Hepatocyte (in vitro differentiated cells): ENCODE measurements at regions not wholly inside any gene's neighbourhood (a gene's known extent, or its start where the extent isn't known, plus 50 kb on each side); places are given as distances from the start of the nearest gene placed in this dataset.
"Not testable (repeated sequence)": the region's sequence is repeated elsewhere in the genome, so short reads cannot be mapped to it uniquely, and the experiment has no call there.

Source experiments
- DNase-seq: peaks from one replicate; pipeline ENCODE4 v3.0.0-alpha.2; 2016; ENCODE audit warnings: low spot score
- H2AFZ ChIP-seq: fragments of 200-600 bp; sonication (generic); 2 replicates; pipeline ENCODE4 v1.6.0; 2016; ENCODE audit warnings: antibody characterized with exemption, mild to moderate bottlenecking
- H3K27ac ChIP-seq: fragments of 200-600 bp; sonication (generic); 2 replicates; pipeline ENCODE4 v1.5.1; 2016; ENCODE audit warnings: mild to moderate bottlenecking
- H3K27me3 ChIP-seq: fragments of 200-600 bp; sonication (generic); 2 replicates; pipeline ENCODE4 v1.6.1; 2016
- H3K36me3 ChIP-seq: fragments of 200-600 bp; sonication (generic); replicated peaks from 2 replicates; pipeline ENCODE4 v1.5.1; 2016; ENCODE audit warnings: low read depth; ENCODE audit not compliant: insufficient read depth
- H3K4me1 ChIP-seq: fragments of 200-600 bp; sonication (generic); 2 replicates; pipeline ENCODE4 v1.5.1; 2016; ENCODE audit warnings: mild to moderate bottlenecking, moderate library complexity; ENCODE audit not compliant: insufficient read depth
- H3K4me2 ChIP-seq: fragments of 200-600 bp; sonication (generic); 2 replicates; pipeline ENCODE4 v1.6.0; 2016
- H3K4me3 ChIP-seq: fragments of 200-600 bp; sonication (generic); 2 replicates; pipeline ENCODE4 v1.5.1; 2016; ENCODE audit warnings: mild to moderate bottlenecking
- H3K79me2 ChIP-seq: fragments of 200-600 bp; sonication (generic); 2 replicates; pipeline ENCODE4 v1.6.0; 2017; ENCODE audit warnings: mild to moderate bottlenecking
- H3K9me2 ChIP-seq: fragments of 200-600 bp; sonication (generic); replicated peaks from 2 replicates; pipeline ENCODE4 v1.6.0; 2017; ENCODE audit warnings: mild to moderate bottlenecking; ENCODE audit not compliant: insufficient read depth
- H3K9me3 ChIP-seq: fragments of 200-600 bp; sonication (generic); 2 replicates; pipeline ENCODE4 v1.5.1; 2016; ENCODE audit warnings: low read depth, mild to moderate bottlenecking
- H4K20me1 ChIP-seq: fragments of 200-600 bp; sonication (generic); 2 replicates; pipeline ENCODE4 v1.6.0; 2016; ENCODE audit warnings: mild to moderate bottlenecking; ENCODE audit not compliant: insufficient read depth, poor library complexity, severe bottlenecking
- CTCF ChIP-seq: fragments of 200-600 bp; sonication (generic); IDR thresholded peaks from 2 replicates; pipeline ENCODE4 v1.5.1; 2016; ENCODE audit warnings: antibody characterized with exemption, mild to moderate bottlenecking; ENCODE audit not compliant: poor library complexity
- EZH2 ChIP-seq: fragments of 200-600 bp; sonication (generic); IDR thresholded peaks from 2 replicates; pipeline ENCODE4 v1.6.1; 2016; ENCODE audit warnings: antibody characterized with exemption, mild to moderate bottlenecking, borderline replicate concordance
- EZH2phosphoT487 ChIP-seq: fragments of 200-600 bp; sonication (generic); IDR thresholded peaks from one replicate; pipeline ENCODE4 v1.6.1; 2018; ENCODE audit warnings: antibody characterized with exemption, mild to moderate bottlenecking, low read depth, moderate library complexity; ENCODE audit not compliant: unreplicated experiment, severe bottlenecking
- WGBS: methylation state at CpG from one replicate; pipeline ENCODE4 v1.1.6; 2016; ENCODE audit warnings: low lambda C conversion rate; ENCODE audit errors: missing lambda C conversion rate; 5-methylcytosine and 5-hydroxymethylcytosine counted together

- no peaks in the 10 kb centered on the region for H3K36me3 ChIP-seq
- no peaks in the 10 kb centered on the region for H3K27me3 ChIP-seq
- H3K4me2 ChIP-seq = no peak overlapping the region
- WGBS = 69% methylated on average over 4 of the region's 4 CpGs
- H3K9me2 ChIP-seq = no peaks in the 10 kb centered on the region
- H2AFZ ChIP-seq = no peak overlapping the region
- no peak overlapping the region for H3K4me3 ChIP-seq
- no peaks in the 10 kb centered on the region for H4K20me1 ChIP-seq
- no peak for TF ChIP-seq CTCF
- no peak for TF ChIP-seq EZH2
- TF ChIP-seq EZH2phosphoT487 = no peak
- H3K9me3 ChIP-seq = no peaks in the 10 kb centered on the region
- DNase-seq = no peak
- H3K79me2 ChIP-seq = no peaks in the 10 kb centered on the region
- H3K27ac ChIP-seq = no peak overlapping the region
- H3K4me1 ChIP-seq = no peaks in the 10 kb centered on the region
These were observed 586.0 kb upstream of the MBL2 start for GRCh38 chr10:53358536-53358935.

- Histone ChIP-seq H3K4me2 (no peak overlapping the region), H4K20me1 (no peaks in the 10 kb centered on the region), H3K27ac (no peak overlapping the region), H3K79me2 (no peaks in the 10 kb centered on the region), H3K27me3 (no peaks in the 10 kb centered on the region), H3K9me2 (no peaks in the 10 kb centered on the region), H3K4me3 (no peak overlapping the region), H3K9me3 (no peaks in the 10 kb centered on the region), H2AFZ (no peak overlapping the region), H3K36me3 (no peaks in the 10 kb centered on the region), H3K4me1 (no peaks in the 10 kb centered on the region)
- TF ChIP-seq EZH2phosphoT487 = no peak
- DNase-seq = no peak
These were observed 585.0 kb upstream of the MBL2 start for GRCh38 chr10:53357587-53357986.

GRCh38 chr10:53356616-53357349 lies 584.2 kb upstream of the MBL2 start:
- TF ChIP-seq CTCF = no peak
- no peak for TF ChIP-seq EZH2
- TF ChIP-seq EZH2phosphoT487 = no peak
- DNase-seq = no peak
- no peak overlapping the region for H2AFZ ChIP-seq
- H4K20me1 ChIP-seq = no peaks in the 10 kb centered on the region
- WGBS = 70% methylated on average over 3 of the region's 3 CpGs
- H3K27ac ChIP-seq = no peak overlapping the region
- H3K9me3 ChIP-seq = no peaks in the 10 kb centered on the region
- H3K4me1 ChIP-seq = no peaks in the 10 kb centered on the region
- H3K4me3 ChIP-seq = no peak overlapping the region
- no peaks in the 10 kb centered on the region for H3K79me2 ChIP-seq
- H3K9me2 ChIP-seq = no peaks in the 10 kb centered on the region
- H3K36me3 ChIP-seq = no peaks in the 10 kb centered on the region
- no peak overlapping the region for H3K4me2 ChIP-seq
- H3K27me3 ChIP-seq = no peaks in the 10 kb centered on the region

- H3K4me3 ChIP-seq, H2AFZ ChIP-seq, H3K9me3 ChIP-seq, H3K36me3 ChIP-seq, H3K79me2 ChIP-seq, H3K9me2 ChIP-seq, H3K4me1 ChIP-seq, H3K27me3 ChIP-seq, H3K4me2 ChIP-seq, DNase-seq, H3K27ac ChIP-seq, H4K20me1 ChIP-seq: not testable (repeated sequence)
- 95% methylated on average over 7 of the region's 7 CpGs for WGBS
These were observed 569.9 kb upstream of the MBL2 start for GRCh38 chr10:53342531-53342930.

GRCh38 chr10:53338199-53338598 lies 565.6 kb upstream of the MBL2 start:
- not testable (repeated sequence) for H3K9me2 ChIP-seq, H3K4me3 ChIP-seq, H2AFZ ChIP-seq, DNase-seq, H3K9me3 ChIP-seq, H3K4me1 ChIP-seq, H3K27me3 ChIP-seq, H3K36me3 ChIP-seq, H3K27ac ChIP-seq, H3K79me2 ChIP-seq, H3K4me2 ChIP-seq, H4K20me1 ChIP-seq
- WGBS = 70% methylated on average over 2 of the region's 2 CpGs

GRCh38 chr10:53335803-53336422 lies 563.3 kb upstream of the MBL2 start:
- H2AFZ ChIP-seq, H3K4me3 ChIP-seq, H3K79me2 ChIP-seq, H3K4me2 ChIP-seq, H3K36me3 ChIP-seq, H4K20me1 ChIP-seq, DNase-seq, H3K4me1 ChIP-seq, H3K9me2 ChIP-seq, H3K9me3 ChIP-seq, H3K27me3 ChIP-seq, H3K27ac ChIP-seq: not testable (repeated sequence)
- WGBS = 93% methylated on average over 6 of the region's 6 CpGs
